ENCODE measurements at regions not wholly inside any gene's neighbourhood (a gene's known extent, or its start where the extent isn't known, plus 50 kb on each side); places are given as distances from the start of the nearest gene placed in this dataset.
"Not testable (repeated sequence)": the region's sequence is repeated elsewhere in the genome, so short reads cannot be mapped to it uniquely, and the experiment has no call there.

DNA sequence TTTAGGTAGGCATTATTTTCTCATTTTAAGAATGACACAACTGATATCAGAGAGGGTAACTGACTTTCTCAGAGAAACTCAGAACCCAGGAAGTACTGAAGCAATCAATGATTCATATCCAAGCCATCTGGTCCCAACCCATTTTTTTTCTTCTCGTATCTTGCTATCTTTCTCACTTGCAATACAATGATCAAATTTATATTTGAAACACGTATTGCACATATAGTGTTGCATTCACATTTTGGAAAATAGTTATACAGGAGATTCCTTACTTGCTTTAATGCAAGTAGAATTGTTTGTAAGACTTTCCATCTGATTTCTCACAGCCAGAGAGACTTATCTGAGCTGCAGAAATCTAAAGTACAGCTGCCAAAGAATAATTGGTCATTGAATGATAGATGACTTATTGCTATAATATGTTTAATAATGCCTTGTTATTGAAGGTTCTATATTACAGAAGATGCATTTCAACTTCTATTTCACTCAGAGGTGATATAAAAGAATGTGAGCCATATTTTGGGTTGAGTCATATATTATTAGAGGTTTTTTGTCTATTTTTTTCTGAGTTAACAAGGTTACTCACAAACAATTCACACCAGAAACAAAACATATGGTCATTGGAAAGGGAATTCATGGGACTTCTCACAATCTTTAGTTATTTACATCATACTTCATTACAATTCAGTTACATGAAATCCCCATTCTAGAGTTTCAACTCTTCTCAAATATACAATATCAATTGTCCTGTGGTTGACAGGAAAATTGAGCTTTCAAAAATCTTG lies 337.5 kb upstream of the CITED2 start:
- DNase-seq (ENCODE audit: low read depth): no peak

DNA sequence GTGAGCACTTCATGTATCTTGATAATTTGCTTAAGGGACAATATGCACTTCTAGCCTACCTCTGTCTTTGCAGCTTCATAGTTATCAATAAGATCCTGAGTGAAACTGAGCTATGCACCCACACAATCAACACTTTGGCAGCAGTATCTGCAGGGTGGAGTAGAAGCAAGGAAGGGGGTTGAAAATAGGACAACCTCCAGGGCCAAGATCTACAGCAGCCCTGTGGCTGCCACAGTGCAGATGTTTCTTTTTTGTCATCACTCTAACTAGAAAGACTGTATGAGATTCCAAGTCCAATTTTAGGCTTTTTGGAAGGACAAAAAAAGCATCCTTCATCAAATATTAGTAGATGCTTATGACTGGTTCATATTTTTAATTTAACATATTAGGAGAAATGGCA lies 336.1 kb upstream of the CITED2 start:
- no peak for DNase-seq (ENCODE audit: low read depth)

DNA sequence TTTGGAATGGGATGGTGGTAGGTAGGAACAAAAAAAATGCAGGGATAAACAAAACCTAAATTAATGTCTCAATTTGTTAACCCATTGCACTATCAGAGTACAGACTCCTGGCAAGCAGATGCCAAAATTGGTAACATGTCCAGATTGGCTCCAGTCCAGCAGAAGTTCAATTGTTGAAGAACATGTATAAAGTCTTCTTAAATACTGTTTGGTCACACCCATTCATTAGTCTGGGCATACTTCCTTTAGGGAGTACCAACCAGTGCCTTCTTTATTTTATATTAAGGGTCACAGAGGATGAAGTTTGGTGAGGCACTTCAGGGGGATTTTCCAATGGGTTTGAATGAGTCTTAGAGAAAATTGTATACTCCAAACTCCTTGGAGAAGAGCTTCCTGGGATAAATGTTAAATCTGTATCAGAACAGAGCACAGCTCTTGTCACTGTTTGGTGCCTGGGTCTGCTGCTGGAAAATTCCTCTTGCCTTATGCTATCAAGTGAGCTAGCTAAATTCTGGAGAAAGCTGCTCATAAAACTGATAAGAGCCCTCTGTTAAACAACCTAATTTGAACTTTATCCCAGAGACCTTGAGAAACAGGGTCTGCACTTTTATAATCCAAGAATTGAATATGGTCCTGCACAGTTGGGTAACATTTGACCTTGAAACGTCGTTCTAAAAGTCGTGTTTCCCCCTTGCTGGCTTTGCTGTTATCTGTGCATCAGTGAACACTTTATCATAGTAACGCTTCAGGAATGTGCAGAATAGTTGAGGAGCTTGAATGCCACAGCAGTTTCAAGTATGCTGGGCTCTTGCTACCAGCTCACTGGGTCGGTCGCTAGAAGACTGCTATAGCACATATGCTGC lies 334.1 kb upstream of the CITED2 start:
- peak; percentile 67 for DNase-seq (ENCODE audit: low read depth)

DNA sequence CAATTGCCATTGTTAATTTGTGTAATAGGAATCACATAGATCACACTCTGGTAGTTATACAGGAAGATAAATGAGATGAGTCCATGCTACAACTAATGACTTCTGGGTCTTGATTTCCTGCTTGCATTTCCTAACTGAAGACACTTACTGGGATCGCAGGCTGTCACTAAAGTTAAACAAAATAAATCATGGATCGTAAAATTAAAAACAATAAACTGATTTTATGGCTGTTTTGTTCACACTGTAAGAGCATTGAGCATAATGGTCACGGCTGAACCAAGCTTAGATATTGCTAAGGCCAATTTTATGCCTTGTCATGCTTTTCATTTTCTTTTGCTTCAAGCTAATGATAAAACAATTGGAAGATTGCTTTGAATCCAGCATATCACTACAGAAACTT lies 332.5 kb upstream of the CITED2 start:
- DNase-seq (ENCODE audit: low read depth): no peak

DNA sequence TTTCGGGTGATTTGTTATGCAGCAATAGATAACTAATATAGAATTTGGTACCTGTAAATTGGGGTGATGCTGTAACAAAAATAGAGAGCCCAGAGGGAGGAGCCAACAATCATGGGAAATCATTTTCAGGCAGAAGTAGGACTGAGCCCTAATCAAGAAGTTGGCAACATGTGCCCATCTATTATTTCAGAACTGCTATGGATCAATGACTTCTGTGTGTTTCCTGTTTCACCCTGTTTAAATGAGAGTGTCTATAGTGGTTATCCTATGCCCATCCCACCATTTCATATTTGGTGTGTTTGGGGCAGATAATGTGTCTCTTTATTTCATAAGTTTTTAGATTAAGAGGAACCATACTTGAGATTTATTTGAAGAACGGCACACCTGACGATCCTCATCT lies 330.8 kb upstream of the CITED2 start:
- DNase-seq (ENCODE audit: low read depth): no peak

DNA sequence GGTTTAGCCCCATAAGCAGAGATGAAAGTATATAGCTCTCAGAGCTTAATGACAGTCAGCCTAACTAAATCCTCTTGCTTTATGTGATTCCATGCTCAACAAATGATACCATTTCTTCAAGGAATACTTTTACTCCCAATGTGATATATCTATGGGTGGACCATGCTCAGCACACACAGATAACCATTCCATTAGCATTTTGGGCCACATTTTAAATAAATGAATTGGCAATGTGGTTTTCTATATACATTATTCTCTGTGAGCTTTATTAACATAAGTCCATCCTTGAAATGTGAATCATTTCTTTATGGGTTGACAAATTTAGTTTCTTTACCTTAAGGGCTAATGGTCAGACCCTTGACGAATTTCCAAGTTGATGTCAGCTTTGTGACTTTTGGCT lies 329.3 kb upstream of the CITED2 start:
- DNase-seq (ENCODE audit: low read depth): no peak

DNA sequence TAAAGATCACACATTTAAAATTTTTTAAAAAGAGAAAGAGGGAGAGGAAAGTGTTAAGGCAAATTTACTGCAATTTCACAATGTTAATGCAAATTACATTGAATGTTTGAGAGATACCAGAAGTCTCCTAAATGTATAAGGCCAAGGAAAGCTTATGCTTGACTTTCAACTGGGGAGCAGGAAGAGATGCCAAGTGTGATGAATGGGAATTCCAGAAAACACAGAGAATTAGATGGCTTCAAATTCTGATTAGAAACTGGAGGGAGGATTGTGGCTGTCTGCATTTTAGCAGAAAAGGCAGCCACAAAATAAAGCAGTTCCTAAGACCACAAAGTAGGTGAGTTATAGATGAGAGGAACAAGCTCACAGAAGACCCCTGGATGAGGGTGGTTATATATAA lies 328.3 kb upstream of the CITED2 start:
- DNase-seq (ENCODE audit: low read depth): no peak

DNA sequence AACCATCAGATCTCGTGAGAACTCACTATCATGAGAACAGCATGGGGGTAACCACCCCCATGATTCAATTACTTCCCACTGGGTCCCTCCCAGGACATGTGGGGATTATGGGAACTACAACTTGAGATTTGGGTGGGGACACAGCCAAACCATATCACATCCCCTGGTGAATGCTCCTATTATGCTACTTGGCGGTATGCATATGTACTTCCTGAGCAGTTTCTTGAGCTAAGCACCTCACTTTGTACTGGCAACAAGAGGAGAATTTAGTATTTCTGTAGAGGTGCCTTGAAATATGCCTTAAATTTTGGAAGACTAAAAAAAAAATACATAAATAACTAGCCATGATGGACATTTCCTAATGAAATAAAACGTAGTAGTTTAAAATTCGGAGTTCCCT lies 327.2 kb upstream of the CITED2 start:
- no peak for DNase-seq (ENCODE audit: low read depth)

DNA sequence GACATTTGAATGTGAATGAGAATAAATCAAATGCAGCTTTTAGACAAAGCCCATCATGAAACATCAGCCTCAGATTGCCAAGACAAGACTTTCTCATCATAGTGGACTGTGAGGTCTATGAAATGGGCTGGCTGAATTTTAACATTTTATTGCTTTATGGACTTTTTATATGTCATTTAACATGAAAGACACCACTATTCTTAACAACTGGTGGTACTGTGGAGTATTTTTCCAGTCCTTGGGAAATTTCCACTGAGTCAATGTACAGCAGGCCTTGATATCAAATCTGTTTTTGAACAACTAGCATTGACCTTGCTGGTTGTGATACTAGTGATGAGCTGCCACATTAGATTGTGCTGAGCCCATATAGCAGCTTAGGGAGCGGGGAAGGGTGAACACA lies 326.6 kb upstream of the CITED2 start:
- no peak for DNase-seq (ENCODE audit: low read depth)

DNA sequence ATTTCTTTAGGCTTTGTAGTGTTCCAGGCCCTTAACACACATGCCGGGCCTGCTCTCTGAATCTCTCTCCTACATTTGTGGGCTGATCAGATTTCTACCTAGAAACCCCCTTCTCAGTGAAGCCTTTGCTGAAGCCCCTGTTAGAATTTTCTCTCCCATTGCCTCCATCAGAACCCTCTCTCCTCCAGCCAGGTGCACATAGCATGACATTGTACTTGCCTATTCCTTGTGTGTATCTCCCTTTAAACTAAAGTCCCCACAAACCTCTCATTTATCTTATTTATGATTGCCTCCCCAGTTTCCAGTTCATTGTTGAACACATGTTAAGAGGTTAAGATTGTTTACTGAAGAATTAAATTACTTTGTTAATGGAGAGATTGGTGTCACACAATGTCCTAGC lies 325.5 kb upstream of the CITED2 start:
- DNase-seq (ENCODE audit: low read depth): no peak

DNA sequence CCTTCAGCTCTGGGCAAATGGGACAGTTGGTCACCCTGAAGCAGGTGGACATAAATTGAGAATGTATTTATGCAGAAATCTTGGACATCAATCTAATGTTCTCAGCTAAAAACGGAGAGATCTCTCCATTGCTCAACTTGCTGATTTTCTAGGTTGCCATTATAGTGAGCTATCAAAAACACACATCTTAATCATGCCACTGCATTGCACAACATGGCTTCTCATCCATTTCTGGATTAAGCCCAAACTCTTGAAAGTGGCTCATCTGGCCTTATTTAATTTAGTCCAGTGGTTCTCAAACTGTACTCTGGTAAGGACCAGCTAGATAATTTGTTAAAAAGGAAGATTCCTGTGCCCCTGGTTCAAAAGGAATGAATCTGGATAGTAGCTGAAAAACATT lies 324.9 kb upstream of the CITED2 start:
- DNase-seq (ENCODE audit: low read depth): peak; percentile 85

DNA sequence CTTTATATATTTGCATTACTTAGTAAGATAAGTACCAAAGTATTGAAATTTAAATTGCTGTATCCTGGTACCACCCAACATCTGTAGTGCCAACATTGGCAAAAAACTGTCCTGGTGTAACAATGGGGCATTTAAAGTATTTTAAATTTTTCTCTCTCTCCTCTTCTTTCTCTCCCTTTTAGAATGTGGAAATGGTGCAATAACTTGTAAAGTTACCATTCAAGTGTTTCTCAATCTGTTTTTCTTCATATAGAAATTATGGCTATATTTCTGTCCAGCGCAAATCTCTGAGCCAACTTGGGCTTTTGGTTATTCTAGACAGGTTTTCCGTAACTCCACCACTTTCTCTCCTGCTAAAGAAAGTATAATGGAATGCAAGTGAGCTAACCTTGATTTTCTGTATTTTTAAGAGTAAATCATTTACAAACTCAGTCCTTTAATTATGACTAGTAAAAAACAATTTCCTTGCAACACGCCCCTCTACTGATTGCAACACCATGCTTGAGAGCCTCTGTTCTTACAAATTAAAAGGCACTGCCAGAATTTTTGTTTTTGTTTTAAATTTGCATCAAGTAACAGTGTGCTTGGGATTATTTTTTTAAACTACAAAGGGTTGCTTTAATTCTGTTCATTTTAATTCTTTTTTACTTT lies 324.2 kb upstream of the CITED2 start:
- peak; percentile 43 for DNase-seq (ENCODE audit: low read depth)

DNA sequence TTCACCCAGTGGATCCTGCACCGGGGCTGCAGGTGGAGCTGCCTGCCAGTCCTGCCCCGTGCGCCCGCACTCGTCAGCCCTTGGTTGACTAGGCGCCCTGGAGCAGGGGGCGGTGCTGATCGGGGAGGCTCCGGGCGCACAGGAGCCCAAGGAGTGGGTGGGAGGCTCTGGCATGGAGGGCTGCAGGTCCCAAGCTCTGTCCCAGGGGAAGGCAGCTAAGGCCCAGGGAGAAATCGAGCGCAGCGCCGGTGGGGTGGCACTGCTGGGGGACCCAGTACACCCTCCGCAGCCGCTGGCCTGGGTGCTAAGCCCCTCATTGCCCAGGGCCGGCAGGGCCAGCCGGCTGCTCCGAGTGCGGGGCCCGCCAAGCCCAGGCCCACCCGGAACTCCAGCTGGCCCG lies 323.4 kb upstream of the CITED2 start:
- not testable (repeated sequence) for DNase-seq (ENCODE audit: low read depth)

DNA sequence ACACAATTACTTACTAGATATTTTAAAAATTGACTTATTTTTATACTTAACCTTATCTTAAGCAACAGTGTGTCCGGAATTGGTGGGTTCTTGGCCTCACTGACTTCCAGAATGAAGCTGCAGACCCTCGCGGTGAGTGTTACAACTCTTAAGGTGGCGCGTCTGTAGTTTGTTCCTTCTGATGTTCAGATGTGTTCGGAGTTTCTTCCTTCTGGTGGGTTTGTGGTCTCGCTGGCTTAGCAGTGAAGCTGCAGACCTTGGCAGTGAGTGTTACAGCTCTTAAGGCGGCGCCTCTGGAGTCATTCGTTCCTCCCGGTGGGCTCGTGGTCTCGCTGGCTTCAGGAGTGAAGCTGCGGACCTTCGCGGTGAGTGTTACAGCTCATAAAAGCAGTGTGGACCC lies 322.5 kb upstream of the CITED2 start:
- DNase-seq (ENCODE audit: low read depth): not testable (repeated sequence)

DNA sequence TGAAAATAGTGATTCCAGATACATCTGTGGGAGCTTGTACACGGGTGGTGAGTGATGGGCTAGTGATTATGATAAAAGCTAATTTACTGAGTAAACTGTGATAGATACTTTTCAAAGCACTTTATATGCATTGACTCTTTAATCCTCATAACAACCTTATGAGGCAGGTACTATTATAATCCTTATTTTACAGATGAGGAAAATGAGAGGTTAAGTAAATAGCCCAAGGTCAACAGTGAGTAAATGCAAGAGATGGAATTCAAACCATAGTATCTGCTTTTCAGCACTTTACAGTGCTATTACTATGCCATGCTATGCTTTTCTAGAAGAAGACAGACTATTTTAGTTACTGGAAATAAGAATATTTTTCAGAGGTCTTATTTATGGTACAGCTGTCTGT lies 320.9 kb upstream of the CITED2 start:
- DNase-seq (ENCODE audit: low read depth): no peak

DNA sequence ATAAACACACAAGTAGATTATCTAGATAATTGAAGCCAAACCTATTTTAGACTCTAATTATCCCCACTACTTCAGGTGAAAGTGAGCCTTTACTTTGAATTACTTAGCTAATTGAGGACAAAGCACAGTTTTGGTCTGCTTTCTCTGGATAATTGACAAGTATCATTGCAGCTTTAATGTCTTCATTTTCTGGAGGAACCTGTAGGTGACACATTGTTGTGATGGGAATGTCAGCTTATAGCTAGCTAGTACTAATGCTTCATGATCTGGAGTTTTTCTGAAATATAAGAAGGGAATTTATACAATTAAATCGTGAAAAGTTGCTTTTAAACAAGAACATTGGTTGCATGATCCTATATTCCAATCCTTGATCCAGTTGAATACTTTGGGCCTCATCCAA lies 319.3 kb upstream of the CITED2 start:
- no peak for DNase-seq (ENCODE audit: low read depth)

DNA sequence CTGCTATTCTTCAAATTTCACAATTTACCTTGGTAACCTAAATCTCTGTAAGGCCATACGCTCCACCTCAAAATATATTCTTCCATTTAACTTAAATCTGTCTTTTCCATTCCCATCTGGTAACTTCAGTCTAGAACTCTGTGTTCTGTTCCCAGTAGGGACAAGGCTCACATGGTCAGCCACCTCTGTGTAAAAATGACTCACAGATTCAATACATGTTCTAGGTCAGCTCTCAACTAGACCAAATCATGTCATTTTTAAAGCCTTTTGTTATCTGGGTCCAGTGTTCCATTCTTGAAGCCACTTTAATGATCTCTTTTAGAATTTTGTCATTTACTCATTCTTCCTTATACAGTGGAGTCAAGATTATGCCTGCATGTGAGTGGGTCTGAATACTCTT lies 315.6 kb upstream of the CITED2 start:
- DNase-seq (ENCODE audit: low read depth): no peak

DNA sequence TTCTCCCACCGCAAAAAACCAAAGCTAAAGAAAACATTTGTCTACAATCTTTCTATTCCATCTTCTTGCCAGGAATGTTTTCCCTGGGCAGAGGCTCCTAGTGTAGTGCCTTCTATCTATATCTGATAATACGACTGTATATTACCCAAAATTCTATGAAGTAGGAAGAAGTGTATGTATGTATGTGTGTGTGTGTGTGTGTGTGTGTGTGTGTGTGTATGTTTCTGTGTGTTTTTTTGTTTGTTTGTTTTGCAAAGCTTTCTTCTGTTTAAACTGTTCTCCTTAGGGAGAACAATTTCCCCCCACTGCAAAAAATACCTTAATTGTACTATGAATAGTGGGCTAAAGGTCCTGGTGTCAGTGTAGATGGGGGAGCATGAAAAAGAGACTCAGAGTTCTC lies 312.6 kb upstream of the CITED2 start:
- DNase-seq (ENCODE audit: low read depth): no peak

DNA sequence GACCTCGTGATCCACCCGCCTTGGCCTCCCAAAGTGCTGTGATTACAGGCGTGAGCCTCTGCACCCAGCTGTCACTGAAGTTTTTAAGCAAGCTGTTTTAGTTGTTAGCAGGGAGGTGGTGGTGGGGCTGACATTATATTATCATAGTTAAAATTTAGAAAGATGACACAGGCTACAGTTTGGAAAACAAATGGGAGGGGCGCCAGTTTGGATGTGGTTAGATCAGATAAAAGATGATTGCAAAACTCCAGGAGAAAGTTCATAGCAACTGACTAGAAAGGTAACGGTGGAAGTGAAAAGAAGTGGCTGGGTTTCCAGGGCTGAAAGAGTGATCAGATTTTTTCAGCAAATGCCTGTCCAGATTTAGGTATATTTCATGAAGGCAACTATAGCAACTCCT lies 311.9 kb upstream of the CITED2 start:
- no peak for DNase-seq (ENCODE audit: low read depth)

DNA sequence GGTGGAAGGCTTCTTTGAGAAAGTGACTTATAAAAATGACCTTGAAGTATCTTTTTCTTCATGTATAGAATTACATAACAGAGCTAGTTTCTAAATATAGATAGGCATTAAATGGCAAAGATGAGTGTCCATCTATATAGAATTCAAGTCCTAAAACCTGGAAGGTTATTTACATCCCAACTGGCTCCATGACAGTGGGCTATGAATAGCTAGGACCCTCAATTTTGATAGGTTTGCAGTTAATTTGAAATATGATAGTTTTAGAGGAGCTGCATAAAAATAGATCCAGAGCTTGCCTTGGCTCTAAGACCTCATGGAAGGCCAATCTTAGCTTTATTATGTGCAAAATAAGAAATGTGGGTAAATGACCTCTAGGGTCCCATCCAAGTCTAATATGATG lies 310.6 kb upstream of the CITED2 start:
- DNase-seq (ENCODE audit: low read depth): no peak

DNA sequence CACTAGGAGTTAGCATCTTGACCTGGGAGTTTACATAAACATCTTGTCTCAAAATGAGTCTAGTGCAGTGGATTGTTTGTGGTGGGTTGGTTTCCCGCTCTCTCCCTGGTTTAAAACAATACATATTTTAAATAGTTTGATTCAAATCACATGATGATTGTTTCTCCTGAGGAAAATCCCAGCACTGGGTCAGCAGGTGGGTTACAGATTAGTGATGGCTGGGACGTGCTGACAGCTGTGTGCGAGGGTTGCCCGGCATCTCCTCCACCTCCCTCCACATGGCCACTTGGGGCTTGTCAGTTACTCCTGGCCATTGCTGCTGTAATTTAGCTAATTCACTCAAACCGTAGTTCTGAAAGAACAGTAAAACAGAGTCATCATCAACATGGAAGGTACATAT lies 306.4 kb upstream of the CITED2 start:
- no peak for DNase-seq (ENCODE audit: low read depth)

DNA sequence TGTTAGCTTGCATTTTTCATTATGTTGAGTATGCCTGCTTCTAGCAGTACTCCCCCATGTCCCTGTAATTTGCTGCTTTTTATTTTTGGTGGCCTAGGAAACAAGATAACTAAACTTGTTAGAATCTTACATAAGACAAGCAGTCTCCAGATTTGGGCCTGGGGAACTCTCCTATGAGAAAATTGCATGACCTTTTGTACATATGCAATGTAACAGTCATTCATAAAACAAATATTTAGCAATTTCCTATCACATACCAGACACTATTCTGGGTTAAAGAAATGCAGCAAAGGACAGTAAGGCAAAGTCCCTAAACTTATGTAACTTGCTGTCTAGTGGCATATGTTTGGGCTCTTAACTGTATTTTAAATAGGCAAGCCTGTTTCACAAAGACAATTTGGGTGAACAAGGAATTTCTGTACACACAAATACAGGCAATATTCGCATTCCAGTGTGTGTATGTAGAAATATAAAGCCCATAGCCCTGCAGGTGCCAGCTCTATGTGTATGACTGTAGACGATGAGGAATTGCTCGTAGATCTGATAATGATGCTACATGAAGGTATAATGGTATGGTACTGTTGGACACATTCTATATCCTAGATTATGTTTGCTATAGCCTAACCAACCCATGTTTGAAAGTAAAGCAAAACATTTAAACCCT lies 305.2 kb upstream of the CITED2 start:
- no peak for DNase-seq (ENCODE audit: low read depth)

DNA sequence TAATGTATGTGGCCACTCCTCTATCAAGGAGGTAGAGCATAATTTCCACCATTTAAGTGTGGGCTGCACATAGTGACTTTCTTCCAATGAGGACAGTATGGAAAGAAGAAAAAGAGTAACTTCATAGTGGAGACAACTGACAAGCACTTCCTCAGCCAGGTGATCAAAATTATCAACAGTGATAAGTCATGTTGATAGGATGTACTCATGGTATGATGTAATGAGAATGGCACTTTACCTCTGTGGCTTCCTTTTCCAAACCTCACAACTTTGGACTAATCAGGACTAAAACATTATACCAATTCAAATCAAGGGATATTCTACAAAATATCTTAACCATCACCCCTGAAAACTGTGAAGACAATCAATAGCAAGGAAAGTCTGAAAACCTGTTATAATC lies 302.3 kb upstream of the CITED2 start:
- DNase-seq (ENCODE audit: low read depth): no peak
